ENCODE measurements at regions not wholly inside any gene's neighbourhood (a gene's known extent, or its start where the extent isn't known, plus 50 kb on each side); places are given as distances from the start of the nearest gene placed in this dataset.

- DNase-seq, result no peak
- in situ Hi-C loops (cut with MboI; ENCODE audit: low pct_unique_long_range_greater_than_20kb, low sequenced_read_pairs), result no loop called here
Measured at GRCh38 chrX:42536286-42536685, 241.7 kb downstream of the PPP1R2C start.

GRCh38 chrX:42535233-42535632 lies 242.7 kb downstream of the PPP1R2C start:
- no peak for DNase-seq

GRCh38 chrX:42533761-42534160 lies 244.2 kb downstream of the PPP1R2C start:
- in situ Hi-C loops (cut with MboI; ENCODE audit: low pct_unique_long_range_greater_than_20kb, low sequenced_read_pairs), result no loop called here
- no peak for DNase-seq

More at GRCh38 chrX:42535233-42535632, 242.7 kb downstream of the PPP1R2C start:
- in situ Hi-C loops (cut with MboI; ENCODE audit: low pct_unique_long_range_greater_than_20kb, low sequenced_read_pairs), result no loop called here

- no peak for DNase-seq
- in situ Hi-C loops (cut with MboI; ENCODE audit: low pct_unique_long_range_greater_than_20kb, low sequenced_read_pairs), result no loop called here
Measured at GRCh38 chrX:42531441-42531840, 246.5 kb downstream of the PPP1R2C start.

GRCh38 chrX:42530027-42530426 lies 247.9 kb downstream of the PPP1R2C start:
- no peak for DNase-seq
- in situ Hi-C loops (cut with MboI; ENCODE audit: low pct_unique_long_range_greater_than_20kb, low sequenced_read_pairs), result no loop called here

GRCh38 chrX:42524379-42524778 lies 253.6 kb downstream of the PPP1R2C start:
- no peak for DNase-seq
- in situ Hi-C loops (cut with MboI; ENCODE audit: low pct_unique_long_range_greater_than_20kb, low sequenced_read_pairs), result no loop called here

- in situ Hi-C loops (cut with MboI; ENCODE audit: low pct_unique_long_range_greater_than_20kb, low sequenced_read_pairs), result no loop called here
- DNase-seq, result no peak
Measured at GRCh38 chrX:42519666-42520231, 258.2 kb downstream of the PPP1R2C start.

GRCh38 chrX:42515939-42516338 lies 262.0 kb downstream of the PPP1R2C start:
- in situ Hi-C loops (cut with MboI; ENCODE audit: low pct_unique_long_range_greater_than_20kb, low sequenced_read_pairs), result no loop called here
- no peak for DNase-seq

- in situ Hi-C loops (cut with MboI; ENCODE audit: low pct_unique_long_range_greater_than_20kb, low sequenced_read_pairs), result no loop called here
- DNase-seq, result no peak
Measured at GRCh38 chrX:42505016-42505415, 272.9 kb downstream of the PPP1R2C start.

- in situ Hi-C loops (cut with MboI; ENCODE audit: low pct_unique_long_range_greater_than_20kb, low sequenced_read_pairs), result no loop called here
- DNase-seq, result no peak
Measured at GRCh38 chrX:42499620-42500019, 278.3 kb downstream of the PPP1R2C start.

GRCh38 chrX:42497356-42497755 lies 280.6 kb downstream of the PPP1R2C start:
- no peak for DNase-seq
- in situ Hi-C loops (cut with MboI; ENCODE audit: low pct_unique_long_range_greater_than_20kb, low sequenced_read_pairs), result no loop called here

GRCh38 chrX:42496239-42496638 lies 281.7 kb downstream of the PPP1R2C start:
- in situ Hi-C loops (cut with MboI; ENCODE audit: low pct_unique_long_range_greater_than_20kb, low sequenced_read_pairs), result no loop called here
- no peak for DNase-seq

- in situ Hi-C loops (cut with MboI; ENCODE audit: low pct_unique_long_range_greater_than_20kb, low sequenced_read_pairs), result no loop called here
Measured at GRCh38 chrX:42495139-42495538, 282.8 kb downstream of the PPP1R2C start.

GRCh38 chrX:42491137-42491907 lies 286.6 kb downstream of the PPP1R2C start:
- in situ Hi-C loops (cut with MboI; ENCODE audit: low pct_unique_long_range_greater_than_20kb, low sequenced_read_pairs), result no loop called here
- no peak for DNase-seq

More at GRCh38 chrX:42495139-42495538, 282.8 kb downstream of the PPP1R2C start:
- DNase-seq, result no peak

- peak; percentile 73 for DNase-seq
- in situ Hi-C loops (cut with MboI; ENCODE audit: low pct_unique_long_range_greater_than_20kb, low sequenced_read_pairs), result no loop called here
Measured at GRCh38 chrX:42490111-42490510, 287.9 kb downstream of the PPP1R2C start.

- no peak for DNase-seq
- in situ Hi-C loops (cut with MboI; ENCODE audit: low pct_unique_long_range_greater_than_20kb, low sequenced_read_pairs), result no loop called here
Measured at GRCh38 chrX:42485601-42486000, 292.4 kb downstream of the PPP1R2C start.

- in situ Hi-C loops (cut with MboI; ENCODE audit: low pct_unique_long_range_greater_than_20kb, low sequenced_read_pairs), result no loop called here
- no peak for DNase-seq
Measured at GRCh38 chrX:42484233-42484632, 293.7 kb downstream of the PPP1R2C start.

GRCh38 chrX:42477396-42477795 lies 300.6 kb downstream of the PPP1R2C start:
- DNase-seq, result no peak
- in situ Hi-C loops (cut with MboI; ENCODE audit: low pct_unique_long_range_greater_than_20kb, low sequenced_read_pairs), result no loop called here

GRCh38 chrX:42472727-42473126 lies 305.2 kb downstream of the PPP1R2C start:
- no peak for DNase-seq
- in situ Hi-C loops (cut with MboI; ENCODE audit: low pct_unique_long_range_greater_than_20kb, low sequenced_read_pairs), result no loop called here

- DNase-seq, result no peak
- in situ Hi-C loops (cut with MboI; ENCODE audit: low pct_unique_long_range_greater_than_20kb, low sequenced_read_pairs), result no loop called here
Measured at GRCh38 chrX:42466332-42467046, 311.5 kb downstream of the PPP1R2C start.

All from KBM-7 (cell line).